LNCaP clone FGC (cell line): ENCODE measurements at regions not wholly inside any gene's neighbourhood (a gene's known extent, or its start where the extent isn't known, plus 50 kb on each side); places are given as distances from the start of the nearest gene placed in this dataset.

Experiments
- DNase-seq: peaks from one replicate; pipeline ENCODE4 v3.0.0-alpha.2; 2011; ENCODE audit warnings: low read depth
- H3K4me3 ChIP-seq: 2 replicates; pipeline ENCODE4 v1.5.1; 2011; ENCODE audit warnings: mild to moderate bottlenecking, low read depth, low read length, control low read depth
- TF ChIP-seq, protein P1 (sequence below): IDR thresholded peaks from 2 replicates; pipeline ENCODE4 v1.5.1; 2012; ENCODE audit warnings: mild to moderate bottlenecking; ENCODE audit not compliant: control insufficient read depth, insufficient read depth; ENCODE audit errors: extremely low read depth

DNA sequence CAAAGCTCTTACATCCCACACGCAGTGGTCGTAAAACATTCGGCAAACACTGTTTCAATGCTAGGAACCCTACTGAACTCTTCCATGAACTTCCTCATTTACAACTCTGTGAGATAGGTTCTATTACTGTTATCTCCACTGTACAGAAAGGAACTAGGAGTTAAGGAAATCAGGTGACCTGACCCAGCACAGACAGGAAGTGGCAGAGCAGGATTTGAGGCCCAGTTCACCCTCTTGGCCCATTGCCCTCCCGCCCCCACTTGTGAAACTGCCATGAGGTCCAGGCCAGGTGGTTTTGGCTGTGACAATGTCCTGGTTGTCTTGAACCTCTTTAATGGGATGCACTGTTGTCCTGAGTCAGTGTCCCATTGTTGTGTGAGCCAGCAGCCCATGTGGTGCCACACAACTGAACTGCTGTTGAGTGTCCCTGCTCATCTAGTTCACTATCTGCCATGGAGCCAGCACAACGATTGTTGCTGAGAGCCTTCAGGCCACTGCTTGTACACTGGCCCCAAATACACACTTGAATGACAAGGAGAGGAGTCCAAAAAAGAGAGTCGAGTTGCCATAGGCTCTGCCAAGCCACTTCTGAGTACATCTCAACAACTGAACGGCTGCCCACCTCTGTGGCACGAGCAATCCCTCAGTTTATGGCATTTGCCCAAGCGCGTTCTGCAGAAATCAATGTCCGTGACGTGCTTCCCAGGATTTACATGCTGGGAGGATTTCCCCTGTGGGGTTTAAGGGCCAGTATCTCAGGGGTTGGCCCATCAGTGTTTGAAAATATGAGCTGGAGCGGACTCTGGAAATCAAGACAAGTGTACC lies 484.6 kb downstream of the TSHZ3 start:
- DNase-seq: no peak
- no peak overlapping the region for H3K4me3 ChIP-seq
- TF ChIP-seq, protein P1, sequence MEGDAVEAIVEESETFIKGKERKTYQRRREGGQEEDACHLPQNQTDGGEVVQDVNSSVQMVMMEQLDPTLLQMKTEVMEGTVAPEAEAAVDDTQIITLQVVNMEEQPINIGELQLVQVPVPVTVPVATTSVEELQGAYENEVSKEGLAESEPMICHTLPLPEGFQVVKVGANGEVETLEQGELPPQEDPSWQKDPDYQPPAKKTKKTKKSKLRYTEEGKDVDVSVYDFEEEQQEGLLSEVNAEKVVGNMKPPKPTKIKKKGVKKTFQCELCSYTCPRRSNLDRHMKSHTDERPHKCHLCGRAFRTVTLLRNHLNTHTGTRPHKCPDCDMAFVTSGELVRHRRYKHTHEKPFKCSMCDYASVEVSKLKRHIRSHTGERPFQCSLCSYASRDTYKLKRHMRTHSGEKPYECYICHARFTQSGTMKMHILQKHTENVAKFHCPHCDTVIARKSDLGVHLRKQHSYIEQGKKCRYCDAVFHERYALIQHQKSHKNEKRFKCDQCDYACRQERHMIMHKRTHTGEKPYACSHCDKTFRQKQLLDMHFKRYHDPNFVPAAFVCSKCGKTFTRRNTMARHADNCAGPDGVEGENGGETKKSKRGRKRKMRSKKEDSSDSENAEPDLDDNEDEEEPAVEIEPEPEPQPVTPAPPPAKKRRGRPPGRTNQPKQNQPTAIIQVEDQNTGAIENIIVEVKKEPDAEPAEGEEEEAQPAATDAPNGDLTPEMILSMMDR: no peak

DNA sequence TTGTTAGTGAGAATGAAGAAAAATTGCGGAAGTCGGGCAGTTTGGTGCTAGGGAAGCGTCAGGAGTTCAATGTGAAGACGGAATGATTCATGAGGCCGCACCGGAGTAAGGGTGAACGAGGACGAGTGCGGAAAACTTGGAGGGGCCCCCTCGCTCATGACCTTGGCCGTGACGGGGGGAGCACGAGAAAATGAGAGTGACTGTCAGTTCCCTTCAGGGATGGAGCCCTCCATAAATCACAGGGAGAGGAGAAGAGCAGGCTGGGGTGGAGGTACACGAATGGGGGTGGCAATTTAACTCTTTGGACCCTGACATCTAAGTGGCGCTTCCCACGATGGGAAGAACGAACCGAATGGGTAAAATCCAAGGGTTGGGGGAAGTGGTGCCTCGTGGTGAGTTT lies 486.4 kb downstream of the TSHZ3 start:
- TF ChIP-seq, protein P1: no peak
- H3K4me3 ChIP-seq: no peak overlapping the region
- DNase-seq: no peak

DNA sequence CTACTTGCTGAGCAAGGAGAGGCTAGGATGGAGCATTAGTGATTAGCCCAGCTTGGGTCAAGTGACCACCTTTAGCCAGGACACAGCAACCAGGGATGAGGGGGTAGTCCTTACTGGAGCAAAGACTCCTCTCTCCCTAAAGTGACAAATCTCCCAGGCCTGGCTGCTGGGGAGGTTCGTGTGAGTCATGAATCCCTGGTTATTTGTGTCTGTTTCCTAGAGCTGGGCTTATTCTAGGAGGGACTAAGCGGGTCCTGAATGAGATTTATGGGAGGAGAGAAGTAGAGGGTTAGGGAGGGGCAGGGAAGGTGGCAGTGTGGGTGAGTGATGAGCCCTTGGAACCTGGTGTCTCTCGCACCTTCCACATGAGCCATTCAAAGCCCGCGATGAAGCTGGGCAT lies 487.3 kb downstream of the TSHZ3 start:
- TF ChIP-seq, protein P1: no peak
- DNase-seq: no peak
- no peak overlapping the region for H3K4me3 ChIP-seq

DNA sequence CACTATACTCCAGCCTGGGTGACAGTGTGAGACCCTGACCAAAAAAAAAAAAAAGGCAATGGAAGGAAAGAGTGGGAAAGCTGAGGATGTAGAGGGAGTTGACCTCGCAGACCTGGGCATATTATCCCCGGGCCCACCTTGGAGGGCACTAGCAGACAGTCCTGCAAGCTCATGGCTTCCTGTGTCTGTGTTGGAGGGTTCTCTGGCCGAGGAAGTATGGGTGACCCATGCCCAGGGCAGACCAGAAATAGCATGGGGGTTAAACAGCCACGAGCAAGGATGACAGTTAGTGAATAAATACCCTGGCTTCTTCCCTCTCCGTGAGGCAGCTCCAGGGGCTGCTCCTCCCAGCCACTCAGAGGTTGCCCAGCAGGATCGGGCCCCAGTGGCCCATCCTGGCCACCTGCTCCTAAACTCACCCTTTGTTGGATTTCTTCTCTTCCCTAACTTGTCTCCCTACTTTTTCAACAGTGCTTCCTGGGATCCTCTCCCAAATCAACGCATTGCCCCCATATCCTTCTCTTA lies 485.8 kb downstream of the ZNF536 start:
- no peak overlapping the region for H3K4me3 ChIP-seq
- TF ChIP-seq, protein P1: no peak
- no peak for DNase-seq

DNA sequence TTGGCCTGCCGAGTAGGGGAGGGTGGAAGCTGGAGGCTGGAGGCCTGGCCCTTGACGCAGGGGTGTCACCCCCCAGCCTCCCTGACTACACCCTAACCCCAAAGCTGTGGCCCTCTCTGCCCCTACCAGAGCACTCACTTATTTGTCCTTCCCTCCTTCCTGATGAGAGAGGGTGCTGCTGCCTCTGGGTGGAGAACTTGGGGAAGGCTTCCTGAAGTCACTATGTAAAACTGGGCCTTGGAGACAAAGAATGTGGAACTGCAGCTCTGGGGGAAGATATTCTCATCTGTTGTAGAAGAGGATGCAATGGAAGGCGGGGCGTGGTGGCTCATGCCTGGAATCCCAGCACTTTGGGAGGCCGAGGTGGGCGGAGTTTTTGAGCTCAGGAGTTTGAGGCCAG lies 485.2 kb downstream of the ZNF536 start:
- TF ChIP-seq, protein P1: no peak
- no peak for DNase-seq
- no peak overlapping the region for H3K4me3 ChIP-seq

DNA sequence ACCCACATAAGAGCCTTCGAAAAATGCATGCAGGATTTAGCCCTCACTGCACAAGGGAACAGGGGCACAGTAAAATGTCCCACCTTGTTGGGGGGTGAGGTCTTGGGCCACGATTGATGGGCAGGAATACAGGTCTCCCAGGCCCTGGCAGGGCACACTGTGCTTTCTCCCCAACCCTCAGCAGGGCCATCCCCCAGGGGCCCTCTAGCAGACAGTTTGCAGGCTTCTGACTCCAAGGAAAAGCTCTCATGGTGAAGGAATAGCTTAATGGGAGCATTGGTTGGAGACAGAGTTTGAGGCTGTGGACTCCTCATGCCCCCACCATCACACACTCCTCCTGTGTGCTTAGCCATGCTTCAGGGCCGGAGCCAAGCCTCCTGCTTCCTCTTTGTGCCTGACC lies 484.6 kb downstream of the ZNF536 start:
- H3K4me3 ChIP-seq: no peak overlapping the region
- TF ChIP-seq, protein P1: no peak
- DNase-seq: no peak

DNA sequence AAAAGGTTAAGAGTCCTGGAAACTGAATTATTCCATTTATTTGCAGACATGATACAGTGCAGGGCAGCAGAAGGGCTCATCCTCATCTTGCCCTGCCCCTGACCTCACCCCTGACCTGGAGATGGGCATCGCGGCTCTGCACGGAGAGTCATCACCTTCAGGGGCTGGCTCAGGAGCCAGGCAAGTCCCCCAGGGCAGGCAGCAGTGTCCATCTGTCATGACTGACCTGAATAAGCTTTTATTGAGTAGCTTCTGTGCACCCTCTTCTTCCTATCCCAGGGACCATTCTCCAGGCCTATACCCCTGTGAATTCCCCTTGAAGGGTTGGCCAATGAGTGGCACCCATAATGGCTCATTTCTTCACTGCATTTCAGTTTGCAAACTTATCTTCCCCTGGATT lies 484.2 kb downstream of the ZNF536 start:
- DNase-seq: no peak
- TF ChIP-seq, protein P1: no peak
- no peak overlapping the region for H3K4me3 ChIP-seq
